SK-N-SH (cell line): ENCODE measurements at regions not wholly inside any gene's neighbourhood (a gene's known extent, or its start where the extent isn't known, plus 50 kb on each side); places are given as distances from the start of the nearest gene placed in this dataset.

Experiments used
- EP300 ChIP-seq, 2 experiments: IDR thresholded peaks; 2 replicates each; pipeline versions ENCODE4 v1.4.0 to v1.6.1; 2012; ENCODE audit warnings: borderline replicate concordance in 1 of 2, low read depth in 1 of 2, low read length in 1 of 2
- TF ChIP-seq, protein P1 (sequence below): fragments of 200-600 bp; sonication (generic); IDR thresholded peaks from 2 replicates; pipeline ENCODE4 v1.6.1; 2017; ENCODE audit warnings: antibody characterized with exemption, mild to moderate bottlenecking, moderate library complexity
- TF ChIP-seq, protein P2 (sequence below): IDR thresholded peaks from 2 replicates; pipeline ENCODE4 v1.6.1; 2012; ENCODE audit warnings: mild to moderate bottlenecking, low read depth, low read length, moderate library complexity
- TF ChIP-seq, protein P3 (sequence below): IDR thresholded peaks from 2 replicates; pipeline ENCODE4 v1.4.0; 2012; ENCODE audit warnings: low read depth, borderline replicate concordance

DNA sequence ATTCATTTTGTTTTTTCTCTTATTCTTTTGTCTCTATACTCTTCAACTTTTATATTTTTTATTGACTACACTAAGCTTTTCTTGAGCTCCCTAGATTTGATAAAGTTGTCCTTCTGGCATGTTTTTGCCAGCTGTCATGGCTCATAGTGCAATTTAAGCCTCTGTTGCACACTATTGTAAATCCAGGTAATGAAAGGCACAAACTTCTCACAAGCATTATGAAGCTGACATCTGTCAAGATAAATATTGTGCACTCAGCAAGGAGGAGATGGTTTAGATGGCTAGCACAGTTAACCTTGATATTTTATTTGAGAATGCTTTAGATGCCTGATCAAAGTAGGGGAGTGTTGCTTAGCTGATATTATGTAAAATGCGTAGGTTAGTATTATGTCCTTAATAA lies 1280.9 kb downstream of the NSUN3 start:
- TF ChIP-seq, protein P1, sequence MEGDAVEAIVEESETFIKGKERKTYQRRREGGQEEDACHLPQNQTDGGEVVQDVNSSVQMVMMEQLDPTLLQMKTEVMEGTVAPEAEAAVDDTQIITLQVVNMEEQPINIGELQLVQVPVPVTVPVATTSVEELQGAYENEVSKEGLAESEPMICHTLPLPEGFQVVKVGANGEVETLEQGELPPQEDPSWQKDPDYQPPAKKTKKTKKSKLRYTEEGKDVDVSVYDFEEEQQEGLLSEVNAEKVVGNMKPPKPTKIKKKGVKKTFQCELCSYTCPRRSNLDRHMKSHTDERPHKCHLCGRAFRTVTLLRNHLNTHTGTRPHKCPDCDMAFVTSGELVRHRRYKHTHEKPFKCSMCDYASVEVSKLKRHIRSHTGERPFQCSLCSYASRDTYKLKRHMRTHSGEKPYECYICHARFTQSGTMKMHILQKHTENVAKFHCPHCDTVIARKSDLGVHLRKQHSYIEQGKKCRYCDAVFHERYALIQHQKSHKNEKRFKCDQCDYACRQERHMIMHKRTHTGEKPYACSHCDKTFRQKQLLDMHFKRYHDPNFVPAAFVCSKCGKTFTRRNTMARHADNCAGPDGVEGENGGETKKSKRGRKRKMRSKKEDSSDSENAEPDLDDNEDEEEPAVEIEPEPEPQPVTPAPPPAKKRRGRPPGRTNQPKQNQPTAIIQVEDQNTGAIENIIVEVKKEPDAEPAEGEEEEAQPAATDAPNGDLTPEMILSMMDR = no peak
- no peak for TF ChIP-seq EP300 (IDR thresholded peaks at IDR 0.05; ENCODE audit: borderline replicate concordance in 1 of 2, low read depth in 1 of 2, low read length in 1 of 2)
- TF ChIP-seq, protein P2, sequence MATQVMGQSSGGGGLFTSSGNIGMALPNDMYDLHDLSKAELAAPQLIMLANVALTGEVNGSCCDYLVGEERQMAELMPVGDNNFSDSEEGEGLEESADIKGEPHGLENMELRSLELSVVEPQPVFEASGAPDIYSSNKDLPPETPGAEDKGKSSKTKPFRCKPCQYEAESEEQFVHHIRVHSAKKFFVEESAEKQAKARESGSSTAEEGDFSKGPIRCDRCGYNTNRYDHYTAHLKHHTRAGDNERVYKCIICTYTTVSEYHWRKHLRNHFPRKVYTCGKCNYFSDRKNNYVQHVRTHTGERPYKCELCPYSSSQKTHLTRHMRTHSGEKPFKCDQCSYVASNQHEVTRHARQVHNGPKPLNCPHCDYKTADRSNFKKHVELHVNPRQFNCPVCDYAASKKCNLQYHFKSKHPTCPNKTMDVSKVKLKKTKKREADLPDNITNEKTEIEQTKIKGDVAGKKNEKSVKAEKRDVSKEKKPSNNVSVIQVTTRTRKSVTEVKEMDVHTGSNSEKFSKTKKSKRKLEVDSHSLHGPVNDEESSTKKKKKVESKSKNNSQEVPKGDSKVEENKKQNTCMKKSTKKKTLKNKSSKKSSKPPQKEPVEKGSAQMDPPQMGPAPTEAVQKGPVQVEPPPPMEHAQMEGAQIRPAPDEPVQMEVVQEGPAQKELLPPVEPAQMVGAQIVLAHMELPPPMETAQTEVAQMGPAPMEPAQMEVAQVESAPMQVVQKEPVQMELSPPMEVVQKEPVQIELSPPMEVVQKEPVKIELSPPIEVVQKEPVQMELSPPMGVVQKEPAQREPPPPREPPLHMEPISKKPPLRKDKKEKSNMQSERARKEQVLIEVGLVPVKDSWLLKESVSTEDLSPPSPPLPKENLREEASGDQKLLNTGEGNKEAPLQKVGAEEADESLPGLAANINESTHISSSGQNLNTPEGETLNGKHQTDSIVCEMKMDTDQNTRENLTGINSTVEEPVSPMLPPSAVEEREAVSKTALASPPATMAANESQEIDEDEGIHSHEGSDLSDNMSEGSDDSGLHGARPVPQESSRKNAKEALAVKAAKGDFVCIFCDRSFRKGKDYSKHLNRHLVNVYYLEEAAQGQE = no peak
- TF ChIP-seq, protein P3, sequence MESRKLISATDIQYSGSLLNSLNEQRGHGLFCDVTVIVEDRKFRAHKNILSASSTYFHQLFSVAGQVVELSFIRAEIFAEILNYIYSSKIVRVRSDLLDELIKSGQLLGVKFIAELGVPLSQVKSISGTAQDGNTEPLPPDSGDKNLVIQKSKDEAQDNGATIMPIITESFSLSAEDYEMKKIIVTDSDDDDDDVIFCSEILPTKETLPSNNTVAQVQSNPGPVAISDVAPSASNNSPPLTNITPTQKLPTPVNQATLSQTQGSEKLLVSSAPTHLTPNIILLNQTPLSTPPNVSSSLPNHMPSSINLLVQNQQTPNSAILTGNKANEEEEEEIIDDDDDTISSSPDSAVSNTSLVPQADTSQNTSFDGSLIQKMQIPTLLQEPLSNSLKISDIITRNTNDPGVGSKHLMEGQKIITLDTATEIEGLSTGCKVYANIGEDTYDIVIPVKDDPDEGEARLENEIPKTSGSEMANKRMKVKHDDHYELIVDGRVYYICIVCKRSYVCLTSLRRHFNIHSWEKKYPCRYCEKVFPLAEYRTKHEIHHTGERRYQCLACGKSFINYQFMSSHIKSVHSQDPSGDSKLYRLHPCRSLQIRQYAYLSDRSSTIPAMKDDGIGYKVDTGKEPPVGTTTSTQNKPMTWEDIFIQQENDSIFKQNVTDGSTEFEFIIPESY = no peak
